GM12878 (cell line): ENCODE measurements at regions not wholly inside any gene's neighbourhood (a gene's known extent, or its start where the extent isn't known, plus 50 kb on each side); places are given as distances from the start of the nearest gene placed in this dataset.

Source experiments
- ATAC-seq: fragments of 200-7000 bp; cut with Tn5 transposase; 3 replicates; pipeline ENCODE4 v1.9.1; 2020; ENCODE audit warnings: mild to moderate bottlenecking, moderate library complexity
- BruUV-seq: library from RNA; stranded (reverse); fragments of 400-500 nt; replicated peaks from 2 replicates; lab custom pipeline; 2021; lab: Mats Ljungman, UMichigan
- CTCF ChIA-PET: fragments of 300-600 bp; sonication (Branson Sonifier 250); formaldehyde crosslinking; extraction: SDS; loops from one replicate; lab custom pipeline; 2021; ENCODE audit warnings: inconsistent platforms; lab: Yijun Ruan, JAX
- POLR2A ChIA-PET: fragments of 350-600 bp; formaldehyde crosslinking; extraction: SDS; loops from one replicate; lab custom pipeline; 2021; ENCODE audit warnings: inconsistent platforms; lab: Charles Lee
- RAD21 ChIA-PET: fragments of 300-600 bp; sonication (Branson Sonifier 250); formaldehyde crosslinking; loops from one replicate; lab custom pipeline; 2023; ENCODE audit warnings: antibody characterized with exemption; ENCODE audit not compliant: unreplicated experiment; lab: Charles Lee
- SMC1A ChIA-PET: fragments of 300-600 bp; sonication (Branson Sonifier 250); formaldehyde crosslinking; loops from one replicate; lab custom pipeline; 2023; ENCODE audit not compliant: unreplicated experiment, uncharacterized antibody; lab: Charles Lee
- DNase-seq: peaks from one replicate; pipeline ENCODE4 v3.0.0-alpha.2; 2011; ENCODE audit warnings: low read depth, low spot score
- FAIRE-seq: peaks from 3 replicates; lab custom pipeline; 2011; peaks lifted over from hg19 to GRCh38; lab: Jason Lieb, UNC
- H2AFZ ChIP-seq: 2 replicates; pipeline ENCODE4 v1.6.0; 2011; ENCODE audit warnings: low read depth, low read length, control low read depth; ENCODE audit not compliant: control insufficient read depth
- H3K27ac ChIP-seq: 2 replicates; pipeline ENCODE4 v1.5.1; 2011; ENCODE audit warnings: control low read depth; ENCODE audit not compliant: control insufficient read depth, insufficient read depth
- H3K27me3 ChIP-seq, 2 experiments: replicated peaks in 1 of 2; 2 replicates each; pipeline versions ENCODE4 v1.6.0 to v1.6.1; 2011; ENCODE audit warnings: low read length in 1 of 2; ENCODE audit not compliant: control insufficient read depth in 2 of 2, insufficient read depth in 2 of 2
- H3K36me3 ChIP-seq, 2 experiments: 2 replicates each; pipeline ENCODE4 v1.5.1; 2011; ENCODE audit warnings: low read length in 1 of 2; ENCODE audit not compliant: control insufficient read depth in 2 of 2, insufficient read depth in 2 of 2
- H3K4me1 ChIP-seq: 2 replicates; pipeline ENCODE4 v1.6.1; 2011; ENCODE audit warnings: mild to moderate bottlenecking, low read length, moderate library complexity, mixed read lengths; ENCODE audit not compliant: control insufficient read depth, insufficient read depth
- H3K4me2 ChIP-seq: 2 replicates; pipeline ENCODE4 v1.6.0; 2011; ENCODE audit warnings: control low read depth; ENCODE audit not compliant: control insufficient read depth, insufficient read depth
- H3K4me3 ChIP-seq: fragments of 200-600 bp; sonication (generic); 2 replicates; pipeline ENCODE4 v1.5.1; 2016
- H3K79me2 ChIP-seq: 2 replicates; pipeline ENCODE4 v1.6.0; 2011; ENCODE audit warnings: low read length; ENCODE audit not compliant: control insufficient read depth, insufficient read depth
- H3K9ac ChIP-seq: 2 replicates; pipeline ENCODE4 v1.8.0; 2011; ENCODE audit warnings: low read length, control low read depth, mixed read lengths; ENCODE audit not compliant: control insufficient read depth, insufficient read depth
- H3K9me3 ChIP-seq: replicated peaks from 3 replicates; pipeline ENCODE4 v1.5.1; 2011; ENCODE audit warnings: mild to moderate bottlenecking, low read length; ENCODE audit not compliant: control insufficient read depth, insufficient read depth
- H4K20me1 ChIP-seq: 2 replicates; pipeline ENCODE4 v1.6.0; 2011; ENCODE audit not compliant: control insufficient read depth, insufficient read depth
- HDAC6 ChIP-seq: fragments of 200-600 bp; sonication (generic); IDR thresholded peaks from one replicate; pipeline ENCODE4 v1.8.0; 2017; ENCODE audit warnings: antibody characterized with exemption; ENCODE audit not compliant: unreplicated experiment
- KAT2A ChIP-seq: conservative IDR thresholded peaks from 2 replicates; pipeline ENCODE4 v1.6.1; 2011; ENCODE audit warnings: low read depth, low read length; ENCODE audit not compliant: control insufficient read depth
- MYB ChIP-seq: fragments of 150-350 bp; IDR thresholded peaks from 2 replicates; pipeline ENCODE4 v1.6.1; 2014; ENCODE audit warnings: mild to moderate bottlenecking, low read depth, low read length, borderline replicate concordance
- NFXL1 ChIP-seq: fragments of 450-650 bp; IDR thresholded peaks from 2 replicates; pipeline ENCODE4 v1.6.1; 2017; ENCODE audit warnings: antibody characterized with exemption, mild to moderate bottlenecking, borderline replicate concordance
- POLR2A ChIP-seq: IDR thresholded peaks from 2 replicates; pipeline ENCODE4 v1.6.1; 2011; ENCODE audit warnings: low read depth, mild to moderate bottlenecking, low read length
- POLR2AphosphoS5 ChIP-seq: IDR thresholded peaks from 2 replicates; pipeline ENCODE4 v1.6.1; 2011; ENCODE audit warnings: mild to moderate bottlenecking, low read length, inconsistent platforms
- RB1 ChIP-seq: fragments of 450-650 bp; formaldehyde crosslinking; IDR thresholded peaks from 2 replicates; pipeline ENCODE4 v1.6.1; 2017; ENCODE audit warnings: mild to moderate bottlenecking, borderline replicate concordance
- RCOR1 ChIP-seq: conservative IDR thresholded peaks from 2 replicates; pipeline ENCODE4 v1.6.1; 2012; ENCODE audit warnings: low read depth, low read length, improper control_type of control experiment
- SRF ChIP-seq, 2 experiments: IDR thresholded peaks; 2 replicates each; pipeline ENCODE4 v1.6.1; 2011; ENCODE audit warnings: low read depth in 2 of 2, low read length in 2 of 2, mild to moderate bottlenecking in 1 of 2, moderate library complexity in 1 of 2
- WRNIP1 ChIP-seq: IDR thresholded peaks from 2 replicates; pipeline ENCODE4 v1.6.1; 2011; ENCODE audit warnings: low read depth, low read length, improper control_type of control experiment, borderline replicate concordance
- WGBS: methylation state at CpG from one replicate; pipeline ENCODE4 v1.1.6; 2016; ENCODE audit warnings: low lambda C conversion rate; ENCODE audit not compliant: insufficient replicate concordance, insufficient coverage; ENCODE audit errors: missing lambda C conversion rate; 5-methylcytosine and 5-hydroxymethylcytosine counted together
- in situ Hi-C: fragments of 300-500 bp; cut with MboI; formaldehyde crosslinking; loops from 9 replicates; pipeline ENCODE4 v1.14.3; 2018; ENCODE audit warnings: mixed read lengths
- intact Hi-C: fragments of 100-400 bp; cut with micrococcal nuclease; formaldehyde crosslinking; loops from one replicate; pipeline ENCODE4 v1.14.2; 2022; ENCODE audit not compliant: unreplicated experiment
- TF ChIP-seq, protein P1 (sequence below): fragments of 450-650 bp; IDR thresholded peaks from 2 replicates; pipeline ENCODE4 v1.6.1; 2014; ENCODE audit warnings: mild to moderate bottlenecking
- TF ChIP-seq, protein P2 (sequence below): fragments of 450-650 bp; IDR thresholded peaks from 2 replicates; pipeline ENCODE4 v1.6.1; 2017; ENCODE audit warnings: low read depth, mild to moderate bottlenecking, moderate library complexity

DNA sequence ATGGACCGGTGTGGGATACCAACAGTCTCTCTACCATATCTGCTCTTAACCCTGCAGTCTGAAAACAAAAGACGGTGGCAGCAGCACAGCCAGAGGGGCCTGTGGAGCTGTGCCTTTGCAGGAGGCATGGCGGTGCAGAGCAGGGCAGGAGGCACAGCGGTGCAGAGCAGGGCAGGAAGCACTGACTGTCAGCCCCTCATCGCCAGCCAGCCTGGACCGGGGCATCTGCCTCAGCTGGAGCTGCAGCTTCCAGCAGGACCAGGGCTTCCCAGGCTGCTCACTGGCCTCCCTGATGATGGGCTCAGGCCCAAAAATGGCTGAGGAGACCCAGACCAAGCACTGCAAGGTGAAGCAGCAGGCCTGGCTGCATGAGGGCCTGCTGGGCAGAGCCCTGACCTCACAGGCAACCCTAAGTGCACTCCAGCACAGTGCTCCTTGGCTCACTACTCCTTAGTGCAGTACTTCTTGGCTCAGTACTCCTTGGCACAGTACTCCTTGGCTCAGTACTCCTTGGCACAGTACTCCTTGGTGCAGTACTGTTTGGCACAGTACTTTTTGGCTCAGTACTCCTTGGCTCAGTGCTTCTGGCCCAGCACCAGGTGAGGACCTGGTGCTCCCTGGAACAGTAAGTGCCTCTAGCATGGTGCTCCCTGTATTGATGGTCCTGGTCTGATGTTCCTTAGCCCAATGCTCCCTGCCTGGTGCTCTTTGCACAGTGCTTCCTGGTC lies 78.0 kb downstream of the DHCR7 start (continued):
- TF ChIP-seq, protein P1, sequence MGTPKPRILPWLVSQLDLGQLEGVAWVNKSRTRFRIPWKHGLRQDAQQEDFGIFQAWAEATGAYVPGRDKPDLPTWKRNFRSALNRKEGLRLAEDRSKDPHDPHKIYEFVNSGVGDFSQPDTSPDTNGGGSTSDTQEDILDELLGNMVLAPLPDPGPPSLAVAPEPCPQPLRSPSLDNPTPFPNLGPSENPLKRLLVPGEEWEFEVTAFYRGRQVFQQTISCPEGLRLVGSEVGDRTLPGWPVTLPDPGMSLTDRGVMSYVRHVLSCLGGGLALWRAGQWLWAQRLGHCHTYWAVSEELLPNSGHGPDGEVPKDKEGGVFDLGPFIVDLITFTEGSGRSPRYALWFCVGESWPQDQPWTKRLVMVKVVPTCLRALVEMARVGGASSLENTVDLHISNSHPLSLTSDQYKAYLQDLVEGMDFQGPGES = no peak
- no peak for TF ChIP-seq MYB
- TF ChIP-seq, protein P2, sequence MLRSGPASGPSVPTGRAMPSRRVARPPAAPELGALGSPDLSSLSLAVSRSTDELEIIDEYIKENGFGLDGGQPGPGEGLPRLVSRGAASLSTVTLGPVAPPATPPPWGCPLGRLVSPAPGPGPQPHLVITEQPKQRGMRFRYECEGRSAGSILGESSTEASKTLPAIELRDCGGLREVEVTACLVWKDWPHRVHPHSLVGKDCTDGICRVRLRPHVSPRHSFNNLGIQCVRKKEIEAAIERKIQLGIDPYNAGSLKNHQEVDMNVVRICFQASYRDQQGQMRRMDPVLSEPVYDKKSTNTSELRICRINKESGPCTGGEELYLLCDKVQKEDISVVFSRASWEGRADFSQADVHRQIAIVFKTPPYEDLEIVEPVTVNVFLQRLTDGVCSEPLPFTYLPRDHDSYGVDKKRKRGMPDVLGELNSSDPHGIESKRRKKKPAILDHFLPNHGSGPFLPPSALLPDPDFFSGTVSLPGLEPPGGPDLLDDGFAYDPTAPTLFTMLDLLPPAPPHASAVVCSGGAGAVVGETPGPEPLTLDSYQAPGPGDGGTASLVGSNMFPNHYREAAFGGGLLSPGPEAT = no peak
- no peak for TF ChIP-seq POLR2A
- no peak for TF ChIP-seq KAT2A

DNA sequence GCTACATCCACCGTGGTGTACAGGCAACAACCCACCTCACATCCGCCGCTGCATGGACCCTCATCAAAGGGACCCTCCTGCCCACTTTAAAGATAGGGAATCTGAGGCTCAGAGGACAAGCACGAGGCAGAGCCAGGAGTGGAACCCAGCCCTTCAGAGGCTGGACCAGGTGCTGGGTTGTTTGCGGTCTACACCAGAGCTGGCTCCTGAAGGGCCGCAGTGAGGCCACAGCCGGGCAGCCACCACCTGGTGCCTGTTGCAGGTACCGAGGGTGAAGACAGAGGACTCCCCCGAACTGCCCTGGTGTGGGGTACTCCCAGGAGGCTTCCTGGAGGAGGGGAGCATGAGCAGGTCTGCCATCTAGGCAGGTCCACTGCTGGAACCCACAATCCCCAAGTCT lies 78.8 kb downstream of the DHCR7 start:
- POLR2A ChIA-PET = no interaction called here

More for the DNA sequence above, 78.8 kb downstream of the DHCR7 start:
- no peak for DNase-seq
- in situ Hi-C loops = no loop called here
- no TSS peak for BruUV-seq
- Histone ChIP-seq H3K36me3 (no peaks in the 10 kb centered on the region), H3K4me3 (no peak overlapping the region), H3K27me3 (no peaks in the 10 kb centered on the region), H3K9me3 (no peaks in the 10 kb centered on the region; the same call in 2 of the 3 replicates), H3K9ac (no peak overlapping the region), H3K4me1 (peaks cover 28% of the 10 kb centered on the region), H3K4me2 (no peak overlapping the region), H3K27ac (no peak overlapping the region), H3K79me2 (no peaks in the 10 kb centered on the region), H2AFZ (no peak overlapping the region), H4K20me1 (no peaks in the 10 kb centered on the region)
- no peak for FAIRE-seq
- ATAC-seq = no peak
- TF ChIP-seq RCOR1 (no peak), RB1 (no peak), SRF (IDR thresholded peaks at IDR 0.05; ENCODE audit: low read depth in 2 of 2, low read length in 2 of 2) (no peak), NFXL1 (no peak), HDAC6 (no peak), WRNIP1 (no peak), POLR2AphosphoS5 (no peak)
- ChIA-PET CTCF (interaction anchor here (1.5 kb wide), 1 partner anchor 52 kb away, joined by 7 read pairs; no protein-coding TSS in a partner anchor), SMC1A (no interaction called here), RAD21 (no interaction called here)
- 66% methylated on average over 9 of the region's 9 CpGs for WGBS
- intact Hi-C loops = no loop called here
